Coronary artery (tissue), 2 donors: ENCODE measurements at regions not wholly inside any gene's neighbourhood (a gene's known extent, or its start where the extent isn't known, plus 50 kb on each side); places are given as distances from the start of the nearest gene placed in this dataset.
"Not testable (repeated sequence)": the region's sequence is repeated elsewhere in the genome, so short reads cannot be mapped to it uniquely, and the experiment has no call there.

Experiments
- DNase-seq: peaks from one replicate; pipeline ENCODE4 v3.0.0-alpha.2; 2017; ENCODE audit warnings: low spot score
- H3K27ac ChIP-seq, 2 donors: fragments of 200-600 bp; sonication (generic); one replicate each; pipeline ENCODE4 v1.5.1; 2016 to 2019
- H3K4me3 ChIP-seq: fragments of 200-600 bp; sonication (generic); 2 replicates; pipeline ENCODE4 v1.5.1; 2016; ENCODE audit warnings: mild to moderate bottlenecking, moderate library complexity
- CTCF ChIP-seq: fragments of 200-600 bp; sonication (generic); IDR thresholded peaks from one replicate; pipeline ENCODE4 v1.5.1; 2019; ENCODE audit warnings: antibody characterized with exemption

DNA sequence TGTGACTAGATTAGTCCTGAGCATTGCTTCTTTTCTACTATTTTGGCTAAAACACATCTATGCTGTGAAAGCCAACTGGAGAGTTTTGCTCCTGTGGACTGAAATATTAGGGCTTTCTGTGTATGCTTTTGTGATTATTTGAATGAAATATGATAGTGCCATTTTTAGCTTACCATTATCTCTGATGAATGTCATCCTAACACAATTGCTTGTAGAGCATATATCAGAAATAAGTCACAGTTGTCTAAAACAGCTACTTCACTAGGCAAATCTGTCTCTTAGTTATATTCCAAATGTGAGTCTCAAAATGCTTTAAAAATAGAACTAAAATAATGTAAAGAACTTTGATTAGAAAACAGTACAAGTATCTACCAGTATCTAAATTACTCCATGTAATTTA lies 401.4 kb upstream of the PTCHD4 start:
- H3K4me3 ChIP-seq, result no peak overlapping the region
- no peak for TF ChIP-seq CTCF
- H3K27ac ChIP-seq, result no peak overlapping the region
- DNase-seq, result no peak

GRCh38 chr6:48511378-48511777 lies 400.4 kb upstream of the PTCHD4 start:
- no peak for DNase-seq

DNA sequence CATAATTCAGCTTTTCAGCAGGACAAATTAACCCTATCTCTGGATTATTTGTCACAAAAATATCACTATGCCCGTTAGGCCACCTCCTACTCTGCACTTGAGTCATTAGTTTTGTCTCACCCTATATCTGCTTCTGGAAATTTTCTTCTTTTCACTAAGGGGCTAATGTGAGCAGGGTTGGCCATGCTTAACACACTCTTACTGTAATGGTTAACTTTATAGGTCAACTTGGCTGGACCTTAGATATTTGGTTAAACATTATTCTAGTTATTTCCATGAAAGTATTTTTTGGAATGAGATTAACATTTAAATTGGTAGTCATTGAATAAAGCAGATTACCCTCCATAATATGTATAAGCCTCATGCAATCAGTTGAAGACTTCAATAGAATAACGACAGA lies 394.6 kb upstream of the PTCHD4 start:
- Histone ChIP-seq H3K27ac (no peak overlapping the region), H3K4me3 (no peak overlapping the region)
- no peak for TF ChIP-seq CTCF
- DNase-seq, result no peak

More at GRCh38 chr6:48511378-48511777, 400.4 kb upstream of the PTCHD4 start:
- Histone ChIP-seq H3K27ac (no peak overlapping the region), H3K4me3 (no peak overlapping the region)
- TF ChIP-seq CTCF, result no peak

GRCh38 chr6:48493432-48493831 lies 382.4 kb upstream of the PTCHD4 start:
- H3K4me3 ChIP-seq, H3K27ac ChIP-seq, DNase-seq: not testable (repeated sequence)

DNA sequence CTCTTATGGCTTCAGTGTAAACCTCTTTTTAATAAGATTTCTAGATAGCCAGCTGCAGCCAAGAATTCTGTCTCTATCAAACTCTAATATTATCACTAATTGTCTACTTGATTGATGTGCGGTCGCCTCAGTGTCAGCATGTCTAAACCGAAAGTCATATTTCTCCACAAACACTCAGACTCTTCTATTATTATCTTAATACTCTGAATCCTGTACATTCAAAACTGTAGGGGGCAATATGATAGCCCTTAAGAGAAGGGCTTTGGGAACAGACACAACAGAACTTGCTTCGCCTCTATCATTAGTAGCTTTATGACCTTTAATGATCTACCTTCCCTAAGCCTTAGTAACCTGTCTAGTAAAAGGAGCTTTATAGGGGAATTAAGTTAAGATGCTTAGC lies 379.7 kb upstream of the PTCHD4 start:
- no peak overlapping the region for H3K27ac ChIP-seq
- no peak for DNase-seq
- no peak for TF ChIP-seq CTCF
- H3K4me3 ChIP-seq, result no peak overlapping the region

- no peak for DNase-seq
- no peak for TF ChIP-seq CTCF
- Histone ChIP-seq H3K27ac (no peak overlapping the region), H3K4me3 (no peak overlapping the region)
Observed at GRCh38 chr6:48486876-48487275, 375.9 kb upstream of the PTCHD4 start.

GRCh38 chr6:48486373-48486772 lies 375.4 kb upstream of the PTCHD4 start:
- no peak for TF ChIP-seq CTCF
- no peak for DNase-seq
- Histone ChIP-seq H3K4me3 (no peak overlapping the region), H3K27ac (no peak overlapping the region)

GRCh38 chr6:48476257-48476656 lies 365.3 kb upstream of the PTCHD4 start:
- TF ChIP-seq CTCF, result no peak
- H3K27ac ChIP-seq, result no peak overlapping the region
- no peak for DNase-seq

More at GRCh38 chr6:48476257-48476656, 365.3 kb upstream of the PTCHD4 start:
- H3K4me3 ChIP-seq, result no peak overlapping the region
